Spleen (tissue), 11 donors: ENCODE measurements at regions not wholly inside any gene's neighbourhood (a gene's known extent, or its start where the extent isn't known, plus 50 kb on each side); places are given as distances from the start of the nearest gene placed in this dataset.

ENCODE experiments used
- DNase-seq: peaks from one replicate; pipeline ENCODE4 v3.0.0-alpha.2; 2020
- H3K27ac ChIP-seq, 8 donors: fragments of 200-600 bp; sonication (generic) in 7 of 8; 1 replicate in 4 of 8; 2 replicates in 4 of 8; pipeline versions ENCODE4 v1.5.0 to v1.8.0; 2016 to 2021; ENCODE audit warnings: inconsistent platforms in 4 of 8, mild to moderate bottlenecking in 4 of 8, moderate library complexity in 1 of 8
- H3K27me3 ChIP-seq, 7 donors: fragments of 200-600 bp; sonication (generic) in 6 of 7; replicated peaks in 1 of 7; 1 replicate in 4 of 7; 2 replicates in 3 of 7; pipeline versions ENCODE4 v1.5.0 to v1.8.0; 2016 to 2021; ENCODE audit warnings: inconsistent platforms in 3 of 7, mild to moderate bottlenecking in 1 of 7
- H3K36me3 ChIP-seq, 6 donors: fragments of 200-600 bp; sonication (generic) in 5 of 6; 1 replicate in 4 of 6; 2 replicates in 2 of 6; pipeline versions ENCODE4 v1.5.0 to v1.8.0; 2016 to 2021; ENCODE audit warnings: inconsistent platforms in 2 of 6
- H3K4me1 ChIP-seq, 6 donors: fragments of 200-600 bp; sonication (generic) in 5 of 6; 1 replicate in 3 of 6; 2 replicates in 3 of 6; pipeline versions ENCODE4 v1.5.0 to v1.8.0; 2016 to 2021; ENCODE audit warnings: inconsistent platforms in 3 of 6
- H3K4me3 ChIP-seq, 8 donors: fragments of 200-600 bp; sonication (generic) in 7 of 8; 1 replicate in 4 of 8; 2 replicates in 4 of 8; pipeline versions ENCODE4 v1.5.0 to v1.8.0; 2016 to 2021; ENCODE audit warnings: inconsistent platforms in 4 of 8, mild to moderate bottlenecking in 4 of 8, moderate library complexity in 2 of 8
- H3K9me3 ChIP-seq, 8 donors: fragments of 200-600 bp; sonication (generic) in 7 of 8; 1 replicate in 4 of 8; 2 replicates in 4 of 8; pipeline versions ENCODE4 v1.5.0 to v1.8.0; 2016 to 2021; ENCODE audit warnings: inconsistent platforms in 4 of 8
- POLR2A ChIP-seq, 3 donors: fragments of 450-650 bp; IDR thresholded peaks; one replicate each; pipeline ENCODE4 v1.5.1; 2017; ENCODE audit warnings: antibody characterized with exemption in 3 of 3, mild to moderate bottlenecking in 1 of 3
- POLR2AphosphoS5 ChIP-seq, 3 donors: sonication (generic); formaldehyde crosslinking; IDR thresholded peaks; one replicate each; pipeline ENCODE4 v1.5.1; 2017; ENCODE audit warnings: antibody characterized with exemption in 3 of 3
- WGBS, 5 donors: extraction: QIAGEN DNeasy Blood & Tissue Kit in 3 of 5; methylation state at CpG; one replicate each; pipeline versions ENCODE4 v1.1.5 to v1.1.7; 2013 to 2018; 5-methylcytosine and 5-hydroxymethylcytosine counted together
- intact Hi-C: fragments of 100-400 bp; cut with DNase I; formaldehyde crosslinking; loops from one replicate; pipeline ENCODE4 v1.15.0; 2023; ENCODE audit warnings: low total_unique reads
- TF ChIP-seq, protein P1 (sequence below), 11 experiments: fragments of 200-600 bp in 7 of 11; fragments of 450-650 bp in 4 of 11; sonication (generic) in 4 of 11; IDR thresholded peaks in 8 of 11; conservative IDR thresholded peaks in 3 of 11; 1 replicate in 7 of 11; 2 replicates in 4 of 11; pipeline versions ENCODE4 v1.4.0 to v1.8.0; 2016 to 2021; ENCODE audit warnings: antibody characterized with exemption in 11 of 11, inconsistent platforms in 4 of 11, mild to moderate bottlenecking in 1 of 11
- donor health status: healthy with polysubstance abuse.
- donor health status: DM: no; HTN: no; CAD: no; lungs with moderate emphysema.
- donor health status: DM: no; HTN: no; CAD: no.
- donor health status: Bipolar disorder and iron deficiency.
- donor health status: healthy.
- donor health status: DM: no; HTN: no; CAD: no.
- donor health status: DM: yes; HTN: yes; CAD: no.

- DNase-seq: no peak
- no peak overlapping the region for H3K4me3 ChIP-seq
- no peaks in the 10 kb centered on the region for H3K4me1 ChIP-seq
- 30 to 47% (median 31%) methylated on average over 8 of the region's 8 CpGs for whole genome bisulfite sequencing, 5 donors
- intact Hi-C loops: no loop called here
- H3K27ac ChIP-seq: no peak overlapping the region
- H3K27me3 ChIP-seq: no peaks in the 10 kb centered on the region
- no peaks in the 10 kb centered on the region for H3K9me3 ChIP-seq
- TF ChIP-seq POLR2A (IDR thresholded peaks at IDR 0.05): no peak
- no peak for TF ChIP-seq POLR2AphosphoS5 (IDR thresholded peaks at IDR 0.05)
- TF ChIP-seq, protein P1, sequence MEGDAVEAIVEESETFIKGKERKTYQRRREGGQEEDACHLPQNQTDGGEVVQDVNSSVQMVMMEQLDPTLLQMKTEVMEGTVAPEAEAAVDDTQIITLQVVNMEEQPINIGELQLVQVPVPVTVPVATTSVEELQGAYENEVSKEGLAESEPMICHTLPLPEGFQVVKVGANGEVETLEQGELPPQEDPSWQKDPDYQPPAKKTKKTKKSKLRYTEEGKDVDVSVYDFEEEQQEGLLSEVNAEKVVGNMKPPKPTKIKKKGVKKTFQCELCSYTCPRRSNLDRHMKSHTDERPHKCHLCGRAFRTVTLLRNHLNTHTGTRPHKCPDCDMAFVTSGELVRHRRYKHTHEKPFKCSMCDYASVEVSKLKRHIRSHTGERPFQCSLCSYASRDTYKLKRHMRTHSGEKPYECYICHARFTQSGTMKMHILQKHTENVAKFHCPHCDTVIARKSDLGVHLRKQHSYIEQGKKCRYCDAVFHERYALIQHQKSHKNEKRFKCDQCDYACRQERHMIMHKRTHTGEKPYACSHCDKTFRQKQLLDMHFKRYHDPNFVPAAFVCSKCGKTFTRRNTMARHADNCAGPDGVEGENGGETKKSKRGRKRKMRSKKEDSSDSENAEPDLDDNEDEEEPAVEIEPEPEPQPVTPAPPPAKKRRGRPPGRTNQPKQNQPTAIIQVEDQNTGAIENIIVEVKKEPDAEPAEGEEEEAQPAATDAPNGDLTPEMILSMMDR (IDR thresholded peaks at IDR 0.05 in 8 of 11, conservative IDR thresholded peaks at IDR 0.05 in 3 of 11): no peak
- H3K36me3 ChIP-seq: no peaks in the 10 kb centered on the region
Observed at GRCh38 chr15:96720251-96720650, 389.8 kb downstream of the NR2F2 start.

DNA sequence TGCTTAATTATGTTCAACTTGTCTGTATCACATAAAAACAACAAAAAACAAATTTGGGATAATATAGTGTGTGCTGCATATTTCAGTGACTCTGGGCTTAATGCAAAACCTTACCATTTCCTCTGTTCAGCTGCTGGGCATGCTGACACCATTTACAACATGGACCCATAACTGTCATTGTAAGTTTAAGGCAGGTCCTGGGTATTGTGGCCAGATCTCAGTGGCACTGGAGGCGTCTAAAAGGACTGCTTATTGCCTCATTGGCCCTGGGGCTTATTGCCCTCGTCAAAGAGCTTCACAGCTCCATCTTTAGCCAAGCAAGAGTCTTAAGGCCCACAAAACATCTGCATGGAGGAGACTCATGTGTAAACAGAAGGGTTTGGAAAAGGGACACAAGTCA is 390.2 kb downstream of the NR2F2 start:
- no peaks in the 10 kb centered on the region for H3K4me1 ChIP-seq
- H3K36me3 ChIP-seq: no peaks in the 10 kb centered on the region
- WGBS, 5 donors: 36 to 79% (median 52%) methylated on average over 2 of the region's 2 CpGs
- H3K27me3 ChIP-seq: no peaks in the 10 kb centered on the region
- H3K4me3 ChIP-seq: no peak overlapping the region
- TF ChIP-seq POLR2AphosphoS5 (IDR thresholded peaks at IDR 0.05) (no peak), POLR2A (IDR thresholded peaks at IDR 0.05) (no peak)
- TF ChIP-seq, protein P1 (IDR thresholded peaks at IDR 0.05 in 8 of 11, conservative IDR thresholded peaks at IDR 0.05 in 3 of 11): no peak
- no peak overlapping the region for H3K27ac ChIP-seq
- intact Hi-C loops: no loop called here
- no peaks in the 10 kb centered on the region for H3K9me3 ChIP-seq
- no peak for DNase-seq

DNA sequence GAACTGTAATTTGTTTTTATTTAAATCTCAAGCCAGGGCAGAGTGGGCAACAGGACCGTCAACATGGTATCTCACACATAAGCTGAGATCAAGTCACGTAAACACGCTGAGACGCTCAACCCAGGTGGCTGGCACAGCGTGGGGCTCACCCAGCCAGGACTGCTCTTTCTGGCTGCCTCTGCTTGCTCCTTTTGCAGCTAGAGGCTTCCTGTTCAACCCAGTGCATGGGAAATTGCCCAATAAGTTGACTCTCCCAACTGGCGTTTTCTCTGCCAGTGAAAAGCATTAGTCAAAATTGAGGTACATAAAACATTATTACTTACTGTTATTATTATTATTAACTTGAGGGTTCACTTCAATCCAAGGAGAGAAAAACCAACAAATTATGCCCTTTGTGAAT is 398.1 kb downstream of the NR2F2 start:
- TF ChIP-seq, protein P1 (IDR thresholded peaks at IDR 0.05 in 8 of 11, conservative IDR thresholded peaks at IDR 0.05 in 3 of 11): no peak
- TF ChIP-seq POLR2A (IDR thresholded peaks at IDR 0.05) (no peak), POLR2AphosphoS5 (IDR thresholded peaks at IDR 0.05) (no peak)
- no peak overlapping the region for H3K27ac ChIP-seq
- H3K4me3 ChIP-seq: no peak overlapping the region
- intact Hi-C loops: no loop called here
- WGBS, 5 donors: 43 to 75% (median 62%) methylated on average over 6 of the region's 6 CpGs
- no peaks in the 10 kb centered on the region for H3K27me3 ChIP-seq
- H3K9me3 ChIP-seq: no peaks in the 10 kb centered on the region
- no peaks in the 10 kb centered on the region for H3K4me1 ChIP-seq
- H3K36me3 ChIP-seq: no peaks in the 10 kb centered on the region
- no peak for DNase-seq

GRCh38 chr15:96732704-96733103 is 402.2 kb downstream of the NR2F2 start:
- Histone ChIP-seq H3K9me3 (no peaks in the 10 kb centered on the region), H3K4me3 (no peak overlapping the region), H3K36me3 (no peaks in the 10 kb centered on the region), H3K27me3 (no peaks in the 10 kb centered on the region), H3K4me1 (no peaks in the 10 kb centered on the region), H3K27ac (no peak overlapping the region)
- DNase-seq: no peak
- TF ChIP-seq, protein P1 (IDR thresholded peaks at IDR 0.05 in 8 of 11, conservative IDR thresholded peaks at IDR 0.05 in 3 of 11): no peak
- TF ChIP-seq POLR2AphosphoS5 (IDR thresholded peaks at IDR 0.05): no peak
- TF ChIP-seq POLR2A (IDR thresholded peaks at IDR 0.05): no peak
- 79 to 87% (median 84%) methylated on average over 5 of the region's 5 CpGs for WGBS, 5 donors
- intact Hi-C loops: no loop called here
